Inflammatory macrophage treated with lipopolysaccharide for 1 hour (primary cell): ENCODE measurements at regions not wholly inside any gene's neighbourhood (a gene's known extent, or its start where the extent isn't known, plus 50 kb on each side); places are given as distances from the start of the nearest gene placed in this dataset.

Experiments used
- DNase-seq, 2 donors: peaks; one replicate each; pipeline ENCODE4 v3.0.0-alpha.2; 2020 to 2022

- no peak for DNase-seq
These were observed 672.1 kb upstream of the RIOK2 start for GRCh38 chr5:97854871-97855762.

DNA sequence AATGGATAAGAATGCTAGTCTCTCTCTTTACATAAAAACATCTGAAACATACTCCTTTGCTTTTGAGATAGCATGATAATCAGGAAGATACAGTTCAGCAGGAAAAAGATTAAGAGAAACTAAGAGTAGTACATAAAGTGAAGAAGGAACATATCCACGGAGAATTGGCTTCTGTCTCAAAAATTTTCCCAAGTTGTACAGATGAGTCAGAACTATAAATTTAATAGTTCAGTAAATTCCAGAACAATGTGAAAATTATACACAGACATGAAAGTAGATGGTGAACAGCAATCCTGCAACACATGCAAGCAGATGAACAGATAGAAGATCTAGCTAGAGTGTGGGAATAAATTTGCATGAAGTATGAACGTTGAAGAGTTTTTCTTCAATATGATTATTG, 691.4 kb upstream of the RIOK2 start:
- DNase-seq: no peak

DNA sequence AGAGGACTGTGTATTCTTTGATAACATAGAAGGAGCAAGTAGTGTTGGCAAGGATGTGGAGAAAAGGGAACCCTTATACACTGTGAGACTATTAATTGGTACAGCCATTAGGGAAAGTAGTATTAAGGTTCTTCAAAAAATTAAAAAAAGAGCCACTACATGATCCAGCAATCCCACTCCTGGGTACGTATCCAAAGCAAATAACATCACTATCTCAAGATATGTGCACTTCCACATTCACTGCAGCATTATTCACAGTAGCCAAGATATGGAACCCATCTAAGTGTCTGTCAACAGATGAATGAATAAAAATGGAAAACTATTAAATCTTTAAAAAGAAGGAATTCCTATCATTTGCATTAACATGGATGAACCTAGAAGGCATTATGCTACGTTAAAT, 693.2 kb upstream of the RIOK2 start:
- DNase-seq: no peak

DNA sequence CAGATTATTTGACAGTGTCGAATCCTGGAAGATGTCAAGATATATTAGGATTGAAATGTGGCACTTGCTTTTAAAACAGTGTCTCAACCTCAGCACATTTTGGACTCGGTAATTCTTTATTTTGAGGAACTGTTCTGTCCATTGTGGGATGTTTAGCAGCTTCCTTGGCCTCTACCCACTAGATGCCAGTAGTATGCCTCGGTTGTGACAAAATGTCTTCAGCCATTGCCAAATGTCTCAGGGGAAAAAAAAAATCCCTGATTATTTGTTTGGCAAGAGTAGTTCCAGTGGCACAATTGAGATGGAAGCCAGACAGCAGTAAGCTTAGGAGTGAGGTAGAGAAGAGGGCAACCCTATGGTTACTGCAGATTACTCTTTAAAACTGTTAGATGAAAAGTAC, 694.5 kb upstream of the RIOK2 start:
- DNase-seq: no peak

- DNase-seq: no peak
These were observed 705.4 kb upstream of the RIOK2 start for GRCh38 chr5:97888439-97888838.

DNA sequence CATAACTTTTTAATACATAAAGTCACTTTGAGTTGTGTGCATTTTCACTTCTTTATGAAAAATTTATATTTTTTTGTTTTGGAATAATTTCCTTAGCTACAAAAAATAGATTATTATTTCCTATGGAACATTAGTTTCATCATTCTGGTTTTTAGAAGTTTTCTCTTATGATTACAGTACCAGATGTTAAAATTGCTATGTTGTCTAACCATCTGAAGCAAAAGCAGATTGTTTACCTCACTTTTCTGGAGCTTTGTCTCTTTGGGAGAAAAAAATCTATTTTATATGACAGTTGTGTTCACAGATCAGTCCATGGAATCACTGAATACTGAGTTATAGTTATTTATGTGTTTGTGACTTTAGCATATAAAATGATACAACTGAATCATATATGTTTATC, 708.9 kb upstream of the RIOK2 start:
- no peak for DNase-seq

GRCh38 chr5:97903742-97904141, 720.7 kb upstream of the RIOK2 start:
- DNase-seq: no peak

DNA sequence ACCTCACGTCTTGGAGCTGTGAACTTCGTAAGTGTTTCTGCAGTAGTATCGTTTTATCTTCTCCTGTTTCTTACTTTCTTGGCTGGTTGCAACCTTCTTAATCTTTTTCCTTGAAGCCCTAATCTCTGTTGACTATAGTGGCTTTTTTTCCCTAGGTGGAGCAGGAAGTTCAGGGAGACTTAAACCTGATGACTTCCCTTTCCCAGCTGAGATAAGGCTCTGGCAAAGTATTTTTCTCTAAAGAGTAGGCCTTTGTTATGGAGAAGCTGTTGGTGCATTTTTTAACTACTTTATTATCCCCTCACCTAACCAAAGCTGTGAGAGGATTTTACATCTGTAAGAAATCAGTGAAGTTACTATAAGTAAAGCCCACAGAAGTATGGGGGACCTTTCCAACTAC, 723.1 kb upstream of the RIOK2 start:
- DNase-seq: no peak

DNA sequence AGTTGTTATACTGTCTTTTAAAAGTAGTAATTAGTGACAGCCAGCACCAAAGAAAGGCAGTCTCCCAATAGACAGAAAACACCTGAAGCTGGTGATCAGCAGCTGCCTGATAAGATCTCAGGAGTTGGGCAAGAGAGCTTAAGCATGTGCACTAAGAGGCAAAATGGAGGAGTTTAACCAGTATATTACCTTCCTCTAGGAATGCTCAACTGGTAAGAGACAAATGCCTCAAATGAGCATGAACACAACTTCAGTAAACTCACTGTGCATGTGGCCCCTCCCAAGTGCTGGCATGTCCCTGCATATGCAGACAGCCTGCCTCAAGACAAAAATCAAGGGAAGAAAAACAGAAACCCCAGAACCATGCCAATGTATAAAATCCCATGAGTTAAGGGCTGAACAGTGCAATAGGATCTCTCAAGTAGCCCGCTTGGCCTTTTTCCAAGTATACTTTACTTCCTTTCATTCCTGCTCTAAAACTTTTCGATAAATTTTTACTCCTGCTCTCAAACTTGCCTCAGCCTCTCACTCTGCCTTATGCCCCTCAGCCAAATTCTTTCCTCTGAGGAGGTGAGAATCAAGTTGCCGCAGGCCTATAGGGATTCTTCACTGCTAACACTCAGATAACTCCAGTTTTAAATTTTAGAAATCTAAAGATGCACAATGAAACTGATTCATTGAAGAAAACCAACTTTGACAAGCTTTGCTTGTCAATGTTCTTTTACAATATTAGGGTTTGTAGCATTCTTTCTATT, 724.8 kb upstream of the RIOK2 start:
- DNase-seq: no peak

DNA sequence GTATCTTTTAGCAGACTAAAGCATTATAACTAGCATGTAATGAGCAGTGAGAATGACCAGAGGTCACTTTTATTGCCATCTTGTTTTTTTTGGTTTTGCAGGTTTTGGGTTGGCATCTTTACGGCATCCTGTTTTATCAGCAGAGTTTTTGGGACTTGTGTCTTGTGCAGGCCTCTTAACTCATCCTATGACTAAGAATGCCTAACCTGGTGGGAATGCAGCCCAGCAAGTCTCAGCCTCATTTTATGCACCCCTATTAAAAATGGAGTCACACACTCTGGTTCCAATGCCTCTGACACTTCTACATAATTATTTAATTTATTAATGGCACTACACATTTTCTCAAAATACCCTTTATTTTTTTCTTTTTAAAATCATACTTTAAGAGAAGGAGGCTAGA, 726.5 kb upstream of the RIOK2 start:
- DNase-seq: no peak

- DNase-seq: no peak
These were observed 731.4 kb upstream of the RIOK2 start for GRCh38 chr5:97914483-97914882.

DNA sequence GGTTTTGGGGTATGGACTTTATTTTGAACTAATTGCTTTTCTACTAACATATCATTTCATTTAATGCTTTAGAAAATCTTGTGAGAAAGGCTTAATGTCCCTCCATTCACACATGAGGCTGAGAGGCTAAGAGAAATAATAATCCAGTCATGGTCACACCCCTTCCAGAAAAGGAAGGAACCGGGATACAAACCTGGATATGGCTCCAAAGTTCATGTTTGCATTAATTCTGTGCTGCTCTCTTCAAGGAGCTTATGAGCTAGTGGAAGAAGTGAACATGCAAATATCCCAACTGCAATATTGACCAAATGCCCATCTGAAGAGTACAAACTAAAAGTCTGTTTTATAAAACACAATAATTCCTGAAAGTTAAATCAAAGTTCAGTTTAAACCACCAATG, 732.1 kb upstream of the RIOK2 start:
- no peak for DNase-seq

DNA sequence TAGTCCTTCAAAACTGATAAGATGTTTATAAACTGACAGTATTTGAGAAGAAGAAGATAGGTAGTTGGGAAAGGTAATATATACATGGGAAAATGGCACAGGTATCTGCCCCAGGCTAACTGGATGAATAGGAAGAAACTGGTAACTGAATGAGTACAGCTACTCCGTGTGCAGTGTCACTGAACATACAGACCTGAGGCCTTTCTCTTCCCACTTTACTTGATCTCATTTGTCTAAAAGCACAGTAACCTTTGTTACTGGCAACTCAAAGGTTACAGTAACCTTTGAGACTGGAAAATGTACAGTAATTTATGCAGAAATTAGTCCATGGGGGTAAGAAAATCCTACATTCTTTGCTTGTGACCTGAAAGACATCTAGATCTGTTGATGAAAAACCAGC, 735.0 kb upstream of the RIOK2 start:
- no peak for DNase-seq

- no peak for DNase-seq
These were observed 735.6 kb upstream of the RIOK2 start for GRCh38 chr5:97918620-97919019.

GRCh38 chr5:97919719-97920118, 736.7 kb upstream of the RIOK2 start:
- no peak for DNase-seq

DNA sequence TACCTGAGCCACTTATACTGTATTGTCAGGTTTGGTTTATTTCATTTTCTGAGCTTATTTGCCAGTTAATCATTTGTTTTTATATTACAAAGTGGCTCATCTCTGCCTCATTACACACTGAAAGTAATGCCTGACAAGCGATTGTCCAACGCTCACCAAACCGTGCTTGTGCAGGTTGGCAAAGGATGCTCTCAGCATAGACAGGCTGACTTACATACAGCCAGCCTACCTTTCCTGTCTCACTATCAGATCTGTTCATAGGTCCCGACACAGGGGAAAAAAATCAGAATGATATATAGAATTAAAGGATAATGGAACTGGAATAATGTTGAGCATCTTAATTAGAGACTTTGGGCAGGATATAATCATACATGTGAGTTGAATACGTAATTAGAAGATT, 739.7 kb upstream of the RIOK2 start:
- no peak for DNase-seq

- no peak for DNase-seq
These were observed 740.4 kb upstream of the RIOK2 start for GRCh38 chr5:97923496-97923895.

DNA sequence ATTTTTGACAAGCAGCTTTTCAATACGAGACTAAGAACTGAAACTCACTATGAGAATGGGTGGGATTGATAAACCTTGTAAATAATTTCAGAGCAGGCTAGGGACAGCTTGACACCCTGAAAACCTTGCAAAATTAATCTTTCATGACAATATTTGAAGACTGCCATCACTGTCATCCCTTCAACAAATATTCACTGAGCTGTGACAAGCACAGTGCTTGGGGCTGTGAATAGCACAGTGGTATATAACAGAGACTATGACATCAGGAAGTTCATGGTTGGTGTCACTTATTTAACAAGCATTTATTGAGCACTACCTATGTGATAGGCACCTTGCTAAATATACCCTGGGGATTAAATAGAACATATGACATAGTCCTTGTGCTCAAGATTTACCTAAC, 741.0 kb upstream of the RIOK2 start:
- DNase-seq: no peak

- DNase-seq: no peak
These were observed 746.3 kb upstream of the RIOK2 start for GRCh38 chr5:97929383-97929782.

DNA sequence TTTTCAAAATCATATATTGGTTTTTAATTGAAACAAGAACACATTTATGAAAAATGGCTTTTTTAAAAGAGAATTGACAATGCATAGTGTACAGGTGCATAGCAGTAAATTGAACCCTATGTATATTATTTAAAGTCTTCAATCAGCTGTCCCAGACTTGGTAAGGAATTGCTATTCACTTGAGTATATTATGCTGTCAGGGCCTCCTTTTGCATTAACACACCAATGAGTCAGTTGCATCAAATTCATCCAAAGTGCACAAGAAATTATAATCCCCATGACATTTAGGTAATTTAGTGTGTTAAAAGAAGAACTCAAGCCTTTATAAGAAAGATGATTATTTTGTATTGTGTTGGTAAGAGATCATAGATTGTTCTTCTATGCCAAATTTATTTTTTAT, 748.8 kb upstream of the RIOK2 start:
- no peak for DNase-seq

GRCh38 chr5:97936231-97936630, 753.2 kb upstream of the RIOK2 start:
- DNase-seq: no peak

- DNase-seq: no peak
These were observed 754.8 kb upstream of the RIOK2 start for GRCh38 chr5:97937846-97938245.

- no peak for DNase-seq
These were observed 760.0 kb upstream of the RIOK2 start for GRCh38 chr5:97943036-97943435.

DNA sequence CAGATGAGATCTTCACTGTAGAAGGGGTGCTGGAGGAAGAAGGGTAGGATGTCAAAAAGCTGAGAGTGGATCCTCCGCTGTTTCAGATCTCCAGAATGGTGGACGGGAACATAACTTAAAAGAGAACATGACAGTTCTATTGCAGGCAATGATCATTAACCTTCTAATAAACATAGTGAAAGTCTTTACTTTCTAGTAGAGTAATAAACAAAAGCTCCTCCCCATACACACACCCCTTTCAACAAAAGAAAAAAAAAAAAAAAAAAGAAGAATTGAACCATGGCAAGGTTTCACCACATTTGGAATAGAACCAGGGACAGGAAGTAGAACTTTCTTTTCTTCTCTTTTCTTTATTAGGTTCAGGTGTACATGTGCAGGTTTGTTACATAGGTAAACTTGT, 768.1 kb upstream of the RIOK2 start:
- no peak for DNase-seq

- DNase-seq: no peak
These were observed 772.4 kb upstream of the RIOK2 start for GRCh38 chr5:97955450-97955849.
